Small intestine (tissue), 7 donors: ENCODE measurements at regions not wholly inside any gene's neighbourhood (a gene's known extent, or its start where the extent isn't known, plus 50 kb on each side); places are given as distances from the start of the nearest gene placed in this dataset.
"Not testable (repeated sequence)": the region's sequence is repeated elsewhere in the genome, so short reads cannot be mapped to it uniquely, and the experiment has no call there.

Experiments used
- DNase-seq, 2 donors: peaks; one replicate each; pipeline versions ENCODE4 v3.0.0 to v3.0.0-alpha.2; 2013
- FAIRE-seq: peaks from 2 replicates; lab custom pipeline; 2012; peaks lifted over from hg19 to GRCh38; lab: Jason Lieb, UNC
- H3K27ac ChIP-seq, 3 donors: one replicate each; pipeline ENCODE4 v1.5.1; 2013; ENCODE audit warnings: low read length in 2 of 3, mild to moderate bottlenecking in 2 of 3, control low read depth in 1 of 3, inconsistent platforms in 1 of 3, low read depth in 1 of 3, moderate library complexity in 1 of 3
- H3K27me3 ChIP-seq, 3 donors: one replicate each; pipeline ENCODE4 v1.6.1; 2013; ENCODE audit warnings: low read length in 3 of 3, inconsistent platforms in 1 of 3; ENCODE audit not compliant: control insufficient read depth in 3 of 3, insufficient read depth in 3 of 3
- H3K36me3 ChIP-seq, 3 donors: one replicate each; pipeline ENCODE4 v1.6.1; 2013; ENCODE audit warnings: low read length in 3 of 3, inconsistent platforms in 1 of 3, low read depth in 1 of 3, mild to moderate bottlenecking in 1 of 3, moderate library complexity in 1 of 3; ENCODE audit not compliant: control insufficient read depth in 3 of 3, insufficient read depth in 2 of 3
- H3K4me1 ChIP-seq, 3 donors: one replicate each; pipeline ENCODE4 v1.6.1; 2013; ENCODE audit warnings: low read length in 2 of 3, inconsistent platforms in 1 of 3, low read depth in 1 of 3, mild to moderate bottlenecking in 1 of 3, moderate library complexity in 1 of 3; ENCODE audit not compliant: control insufficient read depth in 3 of 3, insufficient read depth in 2 of 3
- H3K4me3 ChIP-seq, 3 donors: one replicate each; pipeline ENCODE4 v1.5.1; 2013; ENCODE audit warnings: low read length in 3 of 3, control low read depth in 1 of 3, inconsistent platforms in 1 of 3, low read depth in 1 of 3, mild to moderate bottlenecking in 1 of 3, moderate library complexity in 1 of 3
- H3K9me3 ChIP-seq, 2 donors: one replicate each; pipeline ENCODE4 v1.6.1; 2013; ENCODE audit warnings: low read depth in 1 of 2, low read length in 1 of 2; ENCODE audit not compliant: control insufficient read depth in 2 of 2, insufficient read depth in 1 of 2
- WGBS, 3 donors: extraction: QIAGEN DNeasy Blood & Tissue Kit; methylation state at CpG; one replicate each; pipeline ENCODE4 v1.1.7; 2013; 5-methylcytosine and 5-hydroxymethylcytosine counted together
- donor health status: healthy with polysubstance abuse.
- donor health status: control.
- donor health status: control.
- donor health status: Bipolar disorder and iron deficiency.
- donor health status: healthy.

- 88 to 92% (median 90%) methylated on average over 22 of the region's 22 CpGs for WGBS, 3 donors
- no peaks in the 10 kb centered on the region for H3K27me3 ChIP-seq
- DNase-seq (no peak), FAIRE-seq (no peak)
- no peaks in the 10 kb centered on the region for H3K36me3 ChIP-seq
- H3K4me3 ChIP-seq = no peak overlapping the region
- H3K9me3 ChIP-seq = peaks cover 0 to 5% of the 10 kb centered on the region in 2 donors
- no peak overlapping the region for H3K27ac ChIP-seq
- H3K4me1 ChIP-seq = no peaks in the 10 kb centered on the region
Measured at GRCh38 chr3:164004205-164004604, 1074.1 kb downstream of the SI start.

GRCh38 chr3:164003016-164003415, 1075.3 kb downstream of the SI start:
- FAIRE-seq, H3K27ac ChIP-seq, H3K9me3 ChIP-seq, H3K4me1 ChIP-seq, DNase-seq, H3K4me3 ChIP-seq, H3K27me3 ChIP-seq, H3K36me3 ChIP-seq: not testable (repeated sequence)
- WGBS, 3 donors = 88 to 95% (median 95%) methylated on average over 12 to 21 of the region's 21 CpGs

- no peaks in the 10 kb centered on the region for H3K27me3 ChIP-seq
- no peaks in the 10 kb centered on the region for H3K4me1 ChIP-seq
- DNase-seq = no peak
- no peak for FAIRE-seq
- no peaks in the 10 kb centered on the region for H3K36me3 ChIP-seq
- no peaks in the 10 kb centered on the region for H3K9me3 ChIP-seq
- H3K4me3 ChIP-seq = no peak overlapping the region
- 74 to 83% (median 77%) methylated on average over 6 of the region's 6 CpGs for WGBS, 3 donors
- H3K27ac ChIP-seq = no peak overlapping the region
Measured at GRCh38 chr3:163983940-163984339, 1094.4 kb downstream of the SI start.

- no peak overlapping the region for H3K4me3 ChIP-seq
- no peak overlapping the region for H3K27ac ChIP-seq
- no peaks in the 10 kb centered on the region for H3K36me3 ChIP-seq
- no peaks in the 10 kb centered on the region for H3K27me3 ChIP-seq
- DNase-seq = no peak
- no peak for FAIRE-seq
- H3K9me3 ChIP-seq = no peaks in the 10 kb centered on the region
- no peaks in the 10 kb centered on the region for H3K4me1 ChIP-seq
Measured at GRCh38 chr3:163971861-163972260, 1106.4 kb downstream of the SI start.

GRCh38 chr3:163957072-163957471, 1121.2 kb downstream of the SI start:
- FAIRE-seq (no peak), DNase-seq (no peak)
- no peak overlapping the region for H3K4me3 ChIP-seq
- H3K9me3 ChIP-seq = no peaks in the 10 kb centered on the region
- no peaks in the 10 kb centered on the region for H3K36me3 ChIP-seq
- no peaks in the 10 kb centered on the region for H3K4me1 ChIP-seq
- H3K27me3 ChIP-seq = no peaks in the 10 kb centered on the region
- H3K27ac ChIP-seq = no peak overlapping the region

GRCh38 chr3:163953526-163953925, 1124.8 kb downstream of the SI start:
- no peak overlapping the region for H3K4me3 ChIP-seq
- H3K36me3 ChIP-seq = no peaks in the 10 kb centered on the region
- no peak for FAIRE-seq
- no peaks in the 10 kb centered on the region for H3K9me3 ChIP-seq
- H3K4me1 ChIP-seq = no peaks in the 10 kb centered on the region
- no peak for DNase-seq
- H3K27ac ChIP-seq = no peak overlapping the region
- no peaks in the 10 kb centered on the region for H3K27me3 ChIP-seq
- WGBS, 3 donors = 44 to 67% (median 45%) methylated on average over 9 of the region's 9 CpGs

- Histone ChIP-seq H3K4me1 (no peaks in the 10 kb centered on the region), H3K27me3 (no peaks in the 10 kb centered on the region), H3K36me3 (no peaks in the 10 kb centered on the region), H3K4me3 (no peak overlapping the region), H3K9me3 (no peaks in the 10 kb centered on the region), H3K27ac (no peak overlapping the region)
- DNase-seq = no peak
- no peak for FAIRE-seq
- 77 to 100% (median 92%) methylated on average over 2 to 3 of the region's 3 CpGs for whole genome bisulfite sequencing, 3 donors
Measured at GRCh38 chr3:163952499-163952898, 1125.8 kb downstream of the SI start.

- no peaks in the 10 kb centered on the region for H3K27me3 ChIP-seq
- H3K27ac ChIP-seq = no peak overlapping the region
- WGBS, 3 donors = 6 to 25% (median 23%) methylated on average over 2 of the region's 2 CpGs
- peak in 1 of 2 donors; percentile 1 for DNase-seq
- H3K4me1 ChIP-seq = no peaks in the 10 kb centered on the region
- H3K36me3 ChIP-seq = no peaks in the 10 kb centered on the region
- FAIRE-seq = peak; percentile 19
- H3K9me3 ChIP-seq = no peaks in the 10 kb centered on the region
- H3K4me3 ChIP-seq = no peak overlapping the region
Measured at GRCh38 chr3:163951397-163951987, 1126.8 kb downstream of the SI start.

- DNase-seq (no peak), FAIRE-seq (no peak)
- H3K27me3 ChIP-seq = no peaks in the 10 kb centered on the region
- no peak overlapping the region for H3K27ac ChIP-seq
- 67 to 93% (median 77%) methylated on average over 4 of the region's 4 CpGs for WGBS, 3 donors
- H3K36me3 ChIP-seq = no peaks in the 10 kb centered on the region
- H3K9me3 ChIP-seq = no peaks in the 10 kb centered on the region
- no peak overlapping the region for H3K4me3 ChIP-seq
- no peaks in the 10 kb centered on the region for H3K4me1 ChIP-seq
Measured at GRCh38 chr3:163946785-163947184, 1131.5 kb downstream of the SI start.
